ENCODE measurements at regions not wholly inside any gene's neighbourhood (a gene's known extent, or its start where the extent isn't known, plus 50 kb on each side); places are given as distances from the start of the nearest gene placed in this dataset.

DNA sequence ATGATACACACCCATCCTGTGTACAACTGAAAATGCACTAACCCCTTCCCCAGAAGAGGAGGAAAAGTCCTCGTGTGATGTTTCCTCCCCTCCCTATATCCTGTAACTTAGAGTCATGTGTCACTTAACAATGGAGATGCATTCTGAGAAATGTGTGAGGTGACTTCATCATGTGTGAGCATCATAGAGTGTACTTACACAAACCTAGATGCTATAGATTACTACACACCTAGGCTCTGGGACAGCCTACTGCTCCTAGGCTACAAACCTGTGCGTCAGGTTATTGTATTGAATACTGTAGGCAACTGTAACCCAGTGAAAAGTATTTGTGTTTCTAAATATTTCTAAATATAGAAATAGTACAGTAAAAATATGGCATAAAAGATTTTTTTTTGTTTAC lies 98.6 kb upstream of the FAM180A start:
- Histone ChIP-seq H3K9me2 (replicated peaks; ENCODE audit: control insufficient read depth, low read length) (no peaks in the 10 kb centered on the region), H3K4me3 (ENCODE audit: low read length) (no peak overlapping the region), H3K4me1 (ENCODE audit: control insufficient read depth, low read length) (no peaks in the 10 kb centered on the region), H3K9me3 (ENCODE audit: control insufficient read depth, insufficient read depth, low read length) (no peaks in the 10 kb centered on the region), H3K4me2 (ENCODE audit: low read length) (no peak overlapping the region), H3K27ac (ENCODE audit: low read depth, low read length) (no peak overlapping the region), H3K27me3 (ENCODE audit: control insufficient read depth, low read length) (no peaks in the 10 kb centered on the region; the same call in 1 of the 2 replicates), H3F3A (ENCODE audit: control insufficient read depth, insufficient read depth) (no peaks in the 10 kb centered on the region), H4K20me1 (ENCODE audit: control insufficient read depth, insufficient read depth, low read depth, low read length) (no peaks in the 10 kb centered on the region), H3K79me2 (ENCODE audit: control insufficient read depth, low read length) (no peaks in the 10 kb centered on the region), H3K36me3 (ENCODE audit: control insufficient read depth, low read length) (no peaks in the 10 kb centered on the region)
- TF ChIP-seq EZH2phosphoT487 (IDR thresholded peaks at IDR 0.05; ENCODE audit: borderline replicate concordance, low read length) = no peak
- TF ChIP-seq, protein P1, sequence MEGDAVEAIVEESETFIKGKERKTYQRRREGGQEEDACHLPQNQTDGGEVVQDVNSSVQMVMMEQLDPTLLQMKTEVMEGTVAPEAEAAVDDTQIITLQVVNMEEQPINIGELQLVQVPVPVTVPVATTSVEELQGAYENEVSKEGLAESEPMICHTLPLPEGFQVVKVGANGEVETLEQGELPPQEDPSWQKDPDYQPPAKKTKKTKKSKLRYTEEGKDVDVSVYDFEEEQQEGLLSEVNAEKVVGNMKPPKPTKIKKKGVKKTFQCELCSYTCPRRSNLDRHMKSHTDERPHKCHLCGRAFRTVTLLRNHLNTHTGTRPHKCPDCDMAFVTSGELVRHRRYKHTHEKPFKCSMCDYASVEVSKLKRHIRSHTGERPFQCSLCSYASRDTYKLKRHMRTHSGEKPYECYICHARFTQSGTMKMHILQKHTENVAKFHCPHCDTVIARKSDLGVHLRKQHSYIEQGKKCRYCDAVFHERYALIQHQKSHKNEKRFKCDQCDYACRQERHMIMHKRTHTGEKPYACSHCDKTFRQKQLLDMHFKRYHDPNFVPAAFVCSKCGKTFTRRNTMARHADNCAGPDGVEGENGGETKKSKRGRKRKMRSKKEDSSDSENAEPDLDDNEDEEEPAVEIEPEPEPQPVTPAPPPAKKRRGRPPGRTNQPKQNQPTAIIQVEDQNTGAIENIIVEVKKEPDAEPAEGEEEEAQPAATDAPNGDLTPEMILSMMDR (IDR thresholded peaks at IDR 0.05; ENCODE audit: low read depth, low read length, poor library complexity, severe bottlenecking) = no peak

DNA sequence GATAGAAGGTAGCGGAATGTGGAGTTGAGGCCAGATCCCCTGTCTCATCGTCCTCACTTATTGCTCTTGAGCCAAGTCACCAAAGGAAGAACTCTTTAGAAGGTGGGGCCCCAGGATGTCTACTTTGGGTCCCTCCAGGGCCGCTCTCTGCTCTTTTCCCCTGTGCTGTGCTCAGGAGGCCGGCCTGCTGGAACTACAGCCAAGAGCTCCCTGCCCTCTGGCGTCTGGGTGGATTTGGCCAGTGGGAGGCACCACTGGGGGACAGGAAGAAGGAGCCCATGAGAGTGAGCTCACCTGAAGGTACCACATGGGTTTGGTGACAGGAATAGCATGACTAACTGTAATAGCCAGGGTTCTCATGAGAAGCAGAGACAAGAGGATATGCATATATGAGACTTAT lies 97.7 kb upstream of the FAM180A start:
- H3K4me2 ChIP-seq (ENCODE audit: low read length) = no peak overlapping the region
- H3K36me3 ChIP-seq (ENCODE audit: control insufficient read depth, low read length) = no peaks in the 10 kb centered on the region
- H3K4me1 ChIP-seq (ENCODE audit: control insufficient read depth, low read length) = no peaks in the 10 kb centered on the region
- H3K4me3 ChIP-seq (ENCODE audit: low read length) = no peak overlapping the region
- no peaks in the 10 kb centered on the region for H3F3A ChIP-seq (ENCODE audit: control insufficient read depth, insufficient read depth)
- H3K79me2 ChIP-seq (ENCODE audit: control insufficient read depth, low read length) = no peaks in the 10 kb centered on the region
- H3K9me2 ChIP-seq (replicated peaks; ENCODE audit: control insufficient read depth, low read length) = no peaks in the 10 kb centered on the region
- no peaks in the 10 kb centered on the region for H4K20me1 ChIP-seq (ENCODE audit: control insufficient read depth, insufficient read depth, low read depth, low read length)
- no peaks in the 10 kb centered on the region for H3K9me3 ChIP-seq (ENCODE audit: control insufficient read depth, insufficient read depth, low read length)
- H3K27me3 ChIP-seq (ENCODE audit: control insufficient read depth, low read length) = no peaks in the 10 kb centered on the region; the same call in 1 of the 2 replicates
- no peak overlapping the region for H3K27ac ChIP-seq (ENCODE audit: low read depth, low read length)
- TF ChIP-seq, protein P1 (IDR thresholded peaks at IDR 0.05; ENCODE audit: low read depth, low read length, poor library complexity, severe bottlenecking) = no peak

DNA sequence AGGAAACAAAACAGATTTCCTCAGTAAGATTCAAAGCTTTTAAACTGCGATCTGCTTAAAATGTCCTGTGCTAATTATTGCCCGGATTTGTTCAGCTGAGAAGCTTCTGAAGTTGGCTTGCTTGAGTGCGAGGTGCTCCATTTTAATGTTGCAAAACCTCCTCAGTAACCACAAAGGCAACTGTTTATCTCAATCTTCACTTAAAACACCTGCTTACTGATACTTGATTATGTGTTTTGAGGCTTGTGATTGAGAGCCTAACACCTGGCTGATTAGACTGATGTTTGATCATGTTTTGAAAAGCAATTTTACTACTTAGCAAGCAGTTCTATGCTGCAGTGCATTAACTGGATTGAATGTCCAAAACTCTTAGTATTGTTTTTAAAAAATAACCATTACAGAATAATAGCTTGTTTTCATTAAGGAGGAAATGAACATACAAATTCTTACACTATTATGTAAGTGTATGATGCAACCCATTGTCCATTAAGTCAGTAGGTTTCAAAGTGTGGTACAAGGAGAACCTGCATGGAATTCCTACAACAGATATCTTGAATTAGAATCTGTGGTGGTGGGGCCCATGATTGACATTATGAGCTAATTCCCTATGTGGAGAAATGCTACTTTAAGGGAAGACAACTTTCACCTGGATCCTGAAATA lies 96.9 kb upstream of the FAM180A start:
- no peak overlapping the region for H3K4me2 ChIP-seq (ENCODE audit: low read length)
- no peak overlapping the region for H3K4me3 ChIP-seq (ENCODE audit: low read length)
- no peaks in the 10 kb centered on the region for H3K36me3 ChIP-seq (ENCODE audit: control insufficient read depth, low read length)
- no peaks in the 10 kb centered on the region for H3K9me3 ChIP-seq (ENCODE audit: control insufficient read depth, insufficient read depth, low read length)
- H4K20me1 ChIP-seq (ENCODE audit: control insufficient read depth, insufficient read depth, low read depth, low read length) = no peaks in the 10 kb centered on the region
- no peaks in the 10 kb centered on the region for H3K79me2 ChIP-seq (ENCODE audit: control insufficient read depth, low read length)
- H3K27ac ChIP-seq (ENCODE audit: low read depth, low read length) = no peak overlapping the region
- no peaks in the 10 kb centered on the region; the same call in 1 of the 2 replicates for H3K27me3 ChIP-seq (ENCODE audit: control insufficient read depth, low read length)
- H3K4me1 ChIP-seq (ENCODE audit: control insufficient read depth, low read length) = no peaks in the 10 kb centered on the region
- TF ChIP-seq, protein P1 (IDR thresholded peaks at IDR 0.05; ENCODE audit: low read depth, low read length, poor library complexity, severe bottlenecking) = no peak
- TF ChIP-seq EZH2phosphoT487 (IDR thresholded peaks at IDR 0.05; ENCODE audit: borderline replicate concordance, low read length) = no peak
- H3K9me2 ChIP-seq (replicated peaks; ENCODE audit: control insufficient read depth, low read length) = no peaks in the 10 kb centered on the region
- no peaks in the 10 kb centered on the region for H3F3A ChIP-seq (ENCODE audit: control insufficient read depth, insufficient read depth)
